Chondrocyte (in vitro differentiated cells): ENCODE measurements at regions not wholly inside any gene's neighbourhood (a gene's known extent, or its start where the extent isn't known, plus 50 kb on each side); places are given as distances from the start of the nearest gene placed in this dataset.

Source experiments
- DNase-seq: peaks from one replicate; pipeline ENCODE4 v3.0.0; 2021; ENCODE audit warnings: mixed read lengths, low spot score
- H3K27ac Mint-ChIP-seq: one replicate; pipeline ENCODE4 v1.8.0; 2021; ENCODE audit warnings: mild to moderate bottlenecking, moderate library complexity, mixed read lengths; ENCODE audit not compliant: unreplicated experiment
- H3K27me3 Mint-ChIP-seq: 2 replicates; pipeline ENCODE4 v1.8.0; 2021; ENCODE audit warnings: low read depth, mixed read lengths
- H3K36me3 Mint-ChIP-seq: 2 replicates; pipeline ENCODE4 v1.8.0; 2021; ENCODE audit warnings: low read depth, mixed read lengths
- H3K4me1 Mint-ChIP-seq: 2 replicates; pipeline ENCODE4 v1.8.0; 2021; ENCODE audit warnings: low read depth, mild to moderate bottlenecking, mixed read lengths
- H3K4me3 Mint-ChIP-seq: one replicate; pipeline ENCODE4 v1.8.0; 2021; ENCODE audit warnings: mild to moderate bottlenecking, moderate library complexity, mixed read lengths; ENCODE audit not compliant: unreplicated experiment
- H3K9me3 Mint-ChIP-seq: 2 replicates; pipeline ENCODE4 v1.8.0; 2021; ENCODE audit warnings: low read depth, mixed read lengths
- TF ChIP-seq, protein P1 (sequence below): fragments of 200-600 bp; sonication (generic); IDR thresholded peaks from 2 replicates; pipeline ENCODE4 v1.5.0; 2021; ENCODE audit warnings: antibody characterized with exemption, mild to moderate bottlenecking, moderate library complexity

DNA sequence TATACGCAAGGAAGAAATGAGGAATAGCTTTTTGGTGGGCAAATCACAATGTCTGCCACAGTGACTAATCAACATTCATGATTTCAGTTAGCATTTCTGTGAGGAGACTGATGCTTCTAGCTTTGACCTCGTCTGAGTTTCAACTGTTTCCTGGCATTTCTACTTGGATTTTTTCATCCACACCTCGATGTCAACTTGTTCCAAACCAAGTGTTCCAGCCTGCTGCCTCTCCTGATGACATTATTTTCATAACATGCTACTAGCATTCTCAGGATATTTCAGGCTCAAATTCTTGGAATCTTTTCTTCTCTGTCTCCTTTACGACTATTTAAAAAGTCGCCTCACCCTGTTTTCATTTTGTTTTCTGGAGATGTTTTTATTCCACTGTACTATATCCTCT lies 90.3 kb upstream of the TEX13D start:
- Mint-ChIP-seq H3K36me3 (no peaks in the 10 kb centered on the region), H3K9me3 (peaks cover 5% of the 10 kb centered on the region), H3K27me3 (no peaks in the 10 kb centered on the region), H3K4me1 (peaks cover 36% of the 10 kb centered on the region), H3K4me3 (no peak overlapping the region), H3K27ac (peak overlapping the region; percentile 43)
- TF ChIP-seq, protein P1, sequence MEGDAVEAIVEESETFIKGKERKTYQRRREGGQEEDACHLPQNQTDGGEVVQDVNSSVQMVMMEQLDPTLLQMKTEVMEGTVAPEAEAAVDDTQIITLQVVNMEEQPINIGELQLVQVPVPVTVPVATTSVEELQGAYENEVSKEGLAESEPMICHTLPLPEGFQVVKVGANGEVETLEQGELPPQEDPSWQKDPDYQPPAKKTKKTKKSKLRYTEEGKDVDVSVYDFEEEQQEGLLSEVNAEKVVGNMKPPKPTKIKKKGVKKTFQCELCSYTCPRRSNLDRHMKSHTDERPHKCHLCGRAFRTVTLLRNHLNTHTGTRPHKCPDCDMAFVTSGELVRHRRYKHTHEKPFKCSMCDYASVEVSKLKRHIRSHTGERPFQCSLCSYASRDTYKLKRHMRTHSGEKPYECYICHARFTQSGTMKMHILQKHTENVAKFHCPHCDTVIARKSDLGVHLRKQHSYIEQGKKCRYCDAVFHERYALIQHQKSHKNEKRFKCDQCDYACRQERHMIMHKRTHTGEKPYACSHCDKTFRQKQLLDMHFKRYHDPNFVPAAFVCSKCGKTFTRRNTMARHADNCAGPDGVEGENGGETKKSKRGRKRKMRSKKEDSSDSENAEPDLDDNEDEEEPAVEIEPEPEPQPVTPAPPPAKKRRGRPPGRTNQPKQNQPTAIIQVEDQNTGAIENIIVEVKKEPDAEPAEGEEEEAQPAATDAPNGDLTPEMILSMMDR, result no peak
- DNase-seq, result no peak

DNA sequence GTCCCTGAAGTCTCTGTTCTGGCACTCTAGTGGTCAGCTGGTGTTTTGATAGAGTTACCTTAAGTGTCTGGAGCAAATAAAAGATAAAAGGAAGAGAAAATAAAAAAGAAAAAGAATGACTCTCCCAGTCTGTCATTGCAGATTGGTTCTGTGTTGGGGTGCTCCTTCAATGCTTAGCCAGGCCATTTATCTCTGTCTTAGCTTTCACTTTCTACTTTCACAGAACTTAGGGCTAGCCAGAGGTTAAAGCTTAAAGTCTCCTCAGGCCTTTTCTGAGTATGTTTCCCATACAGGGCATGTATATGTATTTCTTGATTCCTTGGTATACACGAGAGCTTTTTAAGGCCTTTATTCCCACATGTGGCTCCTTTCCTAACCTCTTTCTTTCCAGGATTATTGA lies 83.1 kb upstream of the TEX13D start:
- H3K27ac Mint-ChIP-seq, result no peak overlapping the region
- H3K4me3 Mint-ChIP-seq, result no peak overlapping the region
- H3K36me3 Mint-ChIP-seq, result no peaks in the 10 kb centered on the region
- no peaks in the 10 kb centered on the region for H3K27me3 Mint-ChIP-seq
- peaks cover 5% of the 10 kb centered on the region for H3K4me1 Mint-ChIP-seq
- DNase-seq, result no peak
- TF ChIP-seq, protein P1, result no peak
- peaks cover 16% of the 10 kb centered on the region for H3K9me3 Mint-ChIP-seq

DNA sequence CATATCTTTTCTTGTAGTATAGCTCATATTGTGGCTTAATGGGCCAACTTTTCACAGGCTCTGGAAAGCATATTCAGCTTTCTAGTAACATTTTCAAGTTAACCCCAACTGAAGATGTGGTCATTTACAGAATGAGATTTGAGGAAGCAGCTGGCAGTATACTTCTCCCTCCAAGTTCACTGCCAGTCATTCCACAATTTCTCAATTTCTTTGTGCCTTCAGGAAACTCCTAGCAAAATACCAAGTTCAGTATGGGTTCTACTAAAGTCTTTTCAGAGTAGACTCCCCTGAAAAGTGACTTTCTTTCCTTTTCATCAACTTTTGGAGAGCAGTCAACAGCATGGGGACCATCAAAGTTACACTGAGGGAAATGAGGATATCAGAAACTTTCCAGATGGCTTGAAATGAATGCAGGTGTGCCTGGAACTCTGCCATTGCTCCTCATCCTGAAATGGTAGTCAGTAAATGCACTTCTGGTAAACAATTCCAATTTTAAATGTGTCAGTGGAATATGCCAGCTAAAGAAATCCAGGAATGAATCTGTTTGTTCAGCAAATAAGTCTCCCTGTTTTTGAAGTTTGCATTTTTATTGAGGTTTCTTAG lies 81.5 kb upstream of the TEX13D start:
- Mint-ChIP-seq H3K27me3 (no peaks in the 10 kb centered on the region), H3K9me3 (peaks cover 19% of the 10 kb centered on the region), H3K36me3 (no peaks in the 10 kb centered on the region), H3K4me1 (no peaks in the 10 kb centered on the region), H3K27ac (no peak overlapping the region), H3K4me3 (no peak overlapping the region)
- TF ChIP-seq, protein P1, result no peak
- no peak for DNase-seq

DNA sequence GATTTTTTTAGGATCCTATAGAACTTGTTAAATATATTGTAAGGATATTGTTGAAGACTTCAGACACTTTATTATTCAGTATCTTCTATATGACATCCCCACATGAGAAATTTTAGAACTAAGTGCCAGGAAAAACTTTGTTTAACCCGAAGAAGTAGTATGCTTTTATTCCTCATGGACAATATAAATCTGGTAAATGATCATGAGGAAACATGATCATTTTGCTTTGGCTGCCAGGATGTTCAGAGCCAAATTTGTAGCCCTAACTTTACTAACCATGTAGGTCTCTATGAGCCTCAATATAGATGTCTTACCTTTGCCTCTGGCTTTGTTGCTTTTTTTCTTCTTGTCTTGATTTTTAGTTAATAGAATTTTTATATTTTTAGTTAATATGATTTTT lies 77.8 kb upstream of the TEX13D start:
- H3K4me3 Mint-ChIP-seq, result no peak overlapping the region
- TF ChIP-seq, protein P1, result no peak
- no peaks in the 10 kb centered on the region for H3K27me3 Mint-ChIP-seq
- H3K27ac Mint-ChIP-seq, result no peak overlapping the region
- H3K4me1 Mint-ChIP-seq, result peaks cover 17% of the 10 kb centered on the region
- H3K36me3 Mint-ChIP-seq, result no peaks in the 10 kb centered on the region
- no peak for DNase-seq
- peaks cover 19% of the 10 kb centered on the region for H3K9me3 Mint-ChIP-seq

DNA sequence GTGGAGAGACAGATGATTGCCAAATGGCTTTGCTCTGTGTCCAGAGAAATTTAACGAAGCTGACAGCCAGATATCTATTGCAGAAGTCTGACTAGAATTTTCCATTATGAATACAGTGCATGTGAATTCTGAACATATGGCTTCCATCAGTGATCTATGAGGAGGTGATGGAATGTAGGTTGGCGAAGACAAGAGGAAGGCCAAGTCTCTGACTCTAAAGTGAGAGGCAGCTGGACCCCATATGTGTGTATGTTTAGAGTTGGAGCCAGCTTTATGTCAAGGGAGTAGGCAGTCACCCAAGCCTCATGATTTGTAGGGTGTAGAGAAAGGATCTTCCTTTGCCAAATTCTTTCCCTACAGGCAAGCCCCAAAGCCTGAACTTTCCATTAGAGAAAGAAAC lies 76.2 kb upstream of the TEX13D start:
- H3K36me3 Mint-ChIP-seq, result no peaks in the 10 kb centered on the region
- no peaks in the 10 kb centered on the region for H3K27me3 Mint-ChIP-seq
- TF ChIP-seq, protein P1, result no peak

More for the DNA sequence above, 76.2 kb upstream of the TEX13D start:
- DNase-seq, result no peak
- peaks cover 19% of the 10 kb centered on the region for H3K9me3 Mint-ChIP-seq
- H3K4me1 Mint-ChIP-seq, result peaks cover 17% of the 10 kb centered on the region
- no peak overlapping the region for H3K4me3 Mint-ChIP-seq
- H3K27ac Mint-ChIP-seq, result no peak overlapping the region
